WTC11 (cell line): ENCODE measurements at regions not wholly inside any gene's neighbourhood (a gene's known extent, or its start where the extent isn't known, plus 50 kb on each side); places are given as distances from the start of the nearest gene placed in this dataset.

Experiments used
- ATAC-seq: fragments of 200-7000 bp; cut with Tn5 transposase; 2 replicates; pipeline ENCODE4 v1.10.0; 2021; ENCODE audit warnings: mild to moderate bottlenecking, moderate library complexity
- CTCF ChIA-PET: fragments of 300-600 bp; sonication (Branson Sonifier 250); formaldehyde crosslinking; loops from one replicate; lab custom pipeline; 2021; ENCODE audit warnings: antibody characterized with exemption; lab: Charles Lee
- POLR2A ChIA-PET: fragments of 350-600 bp; sonication (Branson Sonifier 250); formaldehyde crosslinking; loops from one replicate; lab custom pipeline; 2021; ENCODE audit warnings: antibody characterized with exemption; lab: Charles Lee
- DNase-seq: peaks from one replicate; pipeline ENCODE4 v3.0.0; 2021; ENCODE audit warnings: low spot score
- H3K27ac Mint-ChIP-seq: 2 replicates; pipeline ENCODE4 v1.8.0; 2021; ENCODE audit warnings: mixed read lengths
- H3K27me3 Mint-ChIP-seq: 2 replicates; pipeline ENCODE4 v1.8.0; 2021; ENCODE audit warnings: low read depth, mild to moderate bottlenecking, moderate library complexity, mixed read lengths
- H3K36me3 Mint-ChIP-seq: 2 replicates; pipeline ENCODE4 v1.8.0; 2021; ENCODE audit warnings: mixed read lengths
- H3K4me1 Mint-ChIP-seq: 2 replicates; pipeline ENCODE4 v1.8.0; 2022; ENCODE audit warnings: mixed read lengths
- H3K4me3 Mint-ChIP-seq: 2 replicates; pipeline ENCODE4 v1.8.0; 2021; ENCODE audit warnings: mild to moderate bottlenecking, moderate library complexity, mixed read lengths
- H3K9me3 Mint-ChIP-seq: 2 replicates; pipeline ENCODE4 v1.8.0; 2021; ENCODE audit warnings: mixed read lengths
- ATF1 ChIP-seq: sonication (generic); formaldehyde crosslinking; IDR thresholded peaks from 2 replicates; pipeline ENCODE4 v1.8.1; 2023; ENCODE audit warnings: mild to moderate bottlenecking, moderate library complexity, missing genetic modification reagents
- ATF2 ChIP-seq: sonication (generic); formaldehyde crosslinking; IDR thresholded peaks from 2 replicates; pipeline ENCODE4 v1.8.1; 2022; ENCODE audit warnings: low read depth, missing genetic modification reagents, borderline replicate concordance
- ETV6 ChIP-seq: sonication (generic); formaldehyde crosslinking; IDR thresholded peaks from 2 replicates; pipeline ENCODE4 v1.8.1; 2022; ENCODE audit warnings: mild to moderate bottlenecking, missing genetic modification reagents
- FOXJ3 ChIP-seq: sonication (generic); formaldehyde crosslinking; IDR thresholded peaks from 2 replicates; pipeline ENCODE4 v1.9.0; 2021; ENCODE audit warnings: missing genetic modification reagents, mild to moderate bottlenecking, borderline replicate concordance
- HMGA2 ChIP-seq: fragments of 250-450 bp; sonication (Bioruptor Pico); IDR thresholded peaks from 2 replicates; pipeline ENCODE4 v1.4.0; 2021; ENCODE audit warnings: mild to moderate bottlenecking, moderate library complexity
- JAZF1 ChIP-seq: fragments of 250-450 bp; sonication (Bioruptor Pico); IDR thresholded peaks from 2 replicates; pipeline ENCODE4 v1.9.0; 2021; ENCODE audit warnings: moderate library complexity, mild to moderate bottlenecking, inconsistent platforms
- MYBL2 ChIP-seq: sonication (generic); formaldehyde crosslinking; IDR thresholded peaks from 2 replicates; pipeline ENCODE4 v1.8.1; 2023; ENCODE audit warnings: mild to moderate bottlenecking, moderate library complexity, missing genetic modification reagents
- PRDM15 ChIP-seq: sonication (generic); formaldehyde crosslinking; IDR thresholded peaks from 2 replicates; pipeline ENCODE4 v1.8.0; 2022; ENCODE audit warnings: missing genetic modification reagents
- RORB ChIP-seq: fragments of 250-450 bp; sonication (Bioruptor Pico); IDR thresholded peaks from 2 replicates; pipeline ENCODE4 v1.9.0; 2021; ENCODE audit warnings: mild to moderate bottlenecking
- TEAD1 ChIP-seq: sonication (generic); formaldehyde crosslinking; IDR thresholded peaks from 2 replicates; pipeline ENCODE4 v1.8.0; 2022; ENCODE audit warnings: mild to moderate bottlenecking, missing genetic modification reagents
- USF1 ChIP-seq: sonication (generic); formaldehyde crosslinking; IDR thresholded peaks from 2 replicates; pipeline ENCODE4 v1.8.0; 2022; ENCODE audit warnings: mild to moderate bottlenecking, missing genetic modification reagents
- ZBTB43 ChIP-seq: sonication (generic); formaldehyde crosslinking; IDR thresholded peaks from 2 replicates; pipeline ENCODE4 v1.8.1; 2023; ENCODE audit warnings: mild to moderate bottlenecking, missing genetic modification reagents
- ZMAT4 ChIP-seq: fragments of 250-450 bp; sonication (Bioruptor Pico); IDR thresholded peaks from 2 replicates; pipeline ENCODE4 v1.9.0; 2021; ENCODE audit warnings: mild to moderate bottlenecking
- ZNF121 ChIP-seq: sonication (generic); formaldehyde crosslinking; IDR thresholded peaks from 2 replicates; pipeline ENCODE4 v1.8.0; 2023; ENCODE audit warnings: missing genetic modification reagents
- ZNF232 ChIP-seq: sonication (generic); formaldehyde crosslinking; IDR thresholded peaks from 2 replicates; pipeline ENCODE4 v1.8.0; 2022; ENCODE audit warnings: mild to moderate bottlenecking, missing genetic modification reagents
- ZNF396 ChIP-seq: fragments of 250-450 bp; sonication (Bioruptor Pico); IDR thresholded peaks from 2 replicates; pipeline ENCODE4 v1.8.0; 2021; ENCODE audit warnings: mild to moderate bottlenecking, moderate library complexity, borderline replicate concordance
- ZNF532 ChIP-seq: fragments of 250-450 bp; sonication (Bioruptor Pico); IDR thresholded peaks from 2 replicates; pipeline ENCODE4 v1.9.0; 2021; ENCODE audit warnings: mild to moderate bottlenecking, borderline replicate concordance
- ZSCAN18 ChIP-seq: fragments of 250-450 bp; sonication (Bioruptor Pico); IDR thresholded peaks from 2 replicates; pipeline ENCODE4 v2.1.2; 2022; ENCODE audit warnings: mild to moderate bottlenecking, moderate library complexity

GRCh38 chr21:24617819-24618218, 989.5 kb downstream of the MRPL39 start (continued):
- TF ChIP-seq PRDM15 (CRISPR knock-in tag) = no peak
- no peak for TF ChIP-seq ZNF532 (CRISPR knock-in tag)
- TF ChIP-seq USF1 (CRISPR knock-in tag) = no peak
- TF ChIP-seq FOXJ3 (CRISPR knock-in tag) = no peak
- TF ChIP-seq ZNF232 (CRISPR knock-in tag) = no peak
- no peak for TF ChIP-seq HMGA2 (CRISPR knock-in tag)
- TF ChIP-seq RORB (CRISPR knock-in tag) = no peak
- TF ChIP-seq ZBTB43 (CRISPR knock-in tag) = no peak
- TF ChIP-seq ZNF396 (CRISPR knock-in tag) = no peak
- TF ChIP-seq, all 79 proteins: peak for 0

GRCh38 chr21:24594082-24594481, 1013.2 kb downstream of the MRPL39 start:
- H3K27ac Mint-ChIP-seq = no peak overlapping the region
- H3K27me3 Mint-ChIP-seq = peaks cover 41% of the 10 kb centered on the region
- DNase-seq = peak; percentile 15
- no peak overlapping the region for H3K4me3 Mint-ChIP-seq
- no peaks in the 10 kb centered on the region for H3K4me1 Mint-ChIP-seq
- peaks cover 53% of the 10 kb centered on the region for H3K9me3 Mint-ChIP-seq
- peak; percentile 72 for ATAC-seq
- ChIA-PET CTCF (no interaction called here), POLR2A (no interaction called here)
- H3K36me3 Mint-ChIP-seq = peaks cover 26% of the 10 kb centered on the region
- no peak for TF ChIP-seq ETV6 (CRISPR knock-in tag)
- TF ChIP-seq ATF1 = no peak
- TF ChIP-seq ZNF532 (CRISPR knock-in tag) = no peak
- TF ChIP-seq ZSCAN18 (CRISPR knock-in tag) = no peak
- no peak for TF ChIP-seq MYBL2 (CRISPR knock-in tag)
- TF ChIP-seq ZMAT4 (CRISPR knock-in tag) = no peak
- TF ChIP-seq TEAD1 = no peak
- TF ChIP-seq ZNF121 (CRISPR knock-in tag) = no peak
- TF ChIP-seq ATF2 = no peak
- no peak for TF ChIP-seq JAZF1 (CRISPR knock-in tag)
